ENCODE measurements at regions not wholly inside any gene's neighbourhood (a gene's known extent, or its start where the extent isn't known, plus 50 kb on each side); places are given as distances from the start of the nearest gene placed in this dataset.

DNA sequence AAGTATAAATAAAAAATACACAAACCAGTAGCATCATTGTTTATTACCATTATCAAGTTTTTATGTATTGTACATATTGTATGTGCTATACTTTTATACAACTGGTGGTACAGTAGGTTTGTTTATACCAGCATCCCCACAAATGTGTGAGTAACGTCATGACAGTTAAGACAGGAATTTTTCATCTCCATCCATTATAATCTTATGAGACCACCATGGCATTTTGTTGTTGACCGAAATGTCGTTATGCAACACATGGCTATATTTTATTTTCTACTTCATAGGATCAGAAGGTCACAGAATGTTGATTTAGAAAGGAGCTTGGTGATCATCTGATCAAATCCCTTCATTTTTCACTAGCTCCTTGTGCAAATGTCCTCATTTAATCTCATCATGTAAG, 170.9 kb upstream of the NCAM1 start:
- TF ChIP-seq CTCF (IDR thresholded peaks at IDR 0.05; ENCODE audit: insufficient read depth, low read length, missing control alignments): no peak
- ChIA-PET POLR2A (no interaction called here), CTCF (interaction anchor here (2.9 kb wide), 1 partner anchor 202 kb away, joined by 9 read pairs; no protein-coding TSS in a partner anchor)
- no peak for DNase-seq (ENCODE audit: low read depth, low spot score)
- no peak overlapping the region for H3K4me3 ChIP-seq (ENCODE audit: low read depth, low read length)

DNA sequence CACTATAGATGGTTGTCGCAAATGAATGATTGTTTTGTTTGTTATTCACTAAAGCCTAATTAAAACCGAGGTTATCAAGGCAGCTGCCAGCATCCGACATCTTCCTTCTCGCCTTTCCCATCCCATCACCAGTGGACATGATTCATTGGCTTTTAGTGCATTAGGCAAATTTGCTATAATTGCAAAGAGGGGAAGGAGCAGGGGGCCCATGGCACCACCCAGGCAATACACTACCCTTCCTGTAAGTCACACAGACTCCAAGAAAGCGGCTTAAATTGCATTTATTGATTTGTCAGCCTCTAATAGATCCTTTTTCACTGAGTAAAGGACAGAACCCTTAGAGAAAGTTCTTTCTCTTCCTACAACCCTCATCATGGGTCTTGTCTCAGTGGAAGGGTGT, 169.2 kb upstream of the NCAM1 start:
- POLR2A ChIA-PET: no interaction called here
- TF ChIP-seq CTCF (IDR thresholded peaks at IDR 0.05; ENCODE audit: insufficient read depth, low read length, missing control alignments): no peak
- no peak for DNase-seq (ENCODE audit: low read depth, low spot score)
- CTCF ChIA-PET: interaction anchor here (2.9 kb wide), 1 partner anchor 204 kb away, joined by 9 read pairs; no protein-coding TSS in a partner anchor
- H3K4me3 ChIP-seq (ENCODE audit: low read depth, low read length): no peak overlapping the region

- no peak for TF ChIP-seq CTCF (IDR thresholded peaks at IDR 0.05; ENCODE audit: insufficient read depth, low read length, missing control alignments)
- no peak overlapping the region for H3K4me3 ChIP-seq (ENCODE audit: low read depth, low read length)
- DNase-seq (ENCODE audit: low read depth, low spot score): no peak
- POLR2A ChIA-PET: no interaction called here
- CTCF ChIA-PET: interaction anchor here (5.9 kb wide), 1 partner anchor 205 kb away, joined by 61 read pairs; no protein-coding TSS in a partner anchor
These were observed 167.8 kb upstream of the NCAM1 start for GRCh38 chr11:112793416-112793815.

GRCh38 chr11:112794331-112794846, 166.8 kb upstream of the NCAM1 start:
- ChIA-PET POLR2A (no interaction called here), CTCF (interaction anchor here (0.8 to 5.9 kb wide), 5 partner anchors 10 to 206 kb away, joined by 3 to 61 read pairs (median 4); no protein-coding TSS in a partner anchor)
- no peak overlapping the region for H3K4me3 ChIP-seq (ENCODE audit: low read depth, low read length)
- DNase-seq (ENCODE audit: low read depth, low spot score): no peak
- TF ChIP-seq CTCF (IDR thresholded peaks at IDR 0.05; ENCODE audit: insufficient read depth, low read length, missing control alignments): no peak

DNA sequence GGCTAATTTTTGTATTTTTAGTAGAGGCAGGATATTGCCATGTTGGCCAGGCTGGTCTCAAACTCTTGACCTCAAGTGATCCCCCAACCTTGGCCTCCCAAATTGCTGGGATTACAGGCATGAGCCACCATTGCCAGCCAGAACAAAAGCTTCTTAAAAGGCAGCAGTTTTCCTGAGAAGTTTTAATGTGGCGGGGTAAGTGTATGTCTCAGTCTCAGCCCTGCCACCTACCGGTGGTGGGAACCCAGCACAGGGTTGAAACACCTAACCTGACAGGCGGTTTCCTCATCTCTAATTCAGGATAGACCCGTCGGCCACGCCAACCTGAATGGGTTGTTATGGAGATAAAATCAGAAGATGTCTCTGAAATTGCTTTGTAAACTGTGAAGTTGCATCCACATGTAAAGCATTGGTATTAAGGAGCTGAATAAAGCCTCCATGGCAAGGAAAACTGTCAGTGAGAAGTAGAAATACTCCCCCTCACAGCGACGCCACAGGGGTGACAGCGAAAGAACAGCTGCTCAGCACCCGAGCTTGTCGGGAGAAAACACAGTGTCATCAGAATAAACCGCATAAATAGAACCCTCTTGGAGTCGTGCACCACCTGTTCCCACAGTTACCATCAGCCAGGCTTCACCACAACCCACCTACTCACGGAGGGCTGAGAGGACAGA, 165.9 kb upstream of the NCAM1 start:
- POLR2A ChIA-PET: no interaction called here
- DNase-seq (ENCODE audit: low read depth, low spot score): no peak

More for the DNA sequence above, 165.9 kb upstream of the NCAM1 start:
- H3K4me3 ChIP-seq (ENCODE audit: low read depth, low read length): no peak overlapping the region
- CTCF ChIA-PET: interaction anchor here (0.8 to 5.9 kb wide), 6 partner anchors 8 to 207 kb away, joined by 3 to 61 read pairs (median 4); no protein-coding TSS in a partner anchor
- TF ChIP-seq CTCF (IDR thresholded peaks at IDR 0.05; ENCODE audit: insufficient read depth, low read length, missing control alignments): peak; percentile 51
